Liver (tissue), 3 donors: ENCODE measurements at regions not wholly inside any gene's neighbourhood (a gene's known extent, or its start where the extent isn't known, plus 50 kb on each side); places are given as distances from the start of the nearest gene placed in this dataset.

ENCODE experiments used
- EGR1 ChIP-seq, 2 donors: IDR thresholded peaks; 2 replicates each; pipeline ENCODE4 v1.6.1; 2016 to 2018; ENCODE audit warnings: antibody characterized with exemption in 2 of 2, low read depth in 2 of 2
- GABPA ChIP-seq, 2 donors: IDR thresholded peaks in 1 of 2; conservative IDR thresholded peaks in 1 of 2; 2 replicates each; pipeline ENCODE4 v1.6.1; 2016; ENCODE audit warnings: antibody characterized with exemption in 2 of 2, mild to moderate bottlenecking in 1 of 2, moderate library complexity in 1 of 2
- HNF4A ChIP-seq, 2 donors: conservative IDR thresholded peaks; 2 replicates each; pipeline ENCODE4 v1.6.1; 2016; ENCODE audit warnings: antibody characterized with exemption in 2 of 2, mild to moderate bottlenecking in 2 of 2
- JUND ChIP-seq, 2 donors: IDR thresholded peaks; 2 replicates each; pipeline ENCODE4 v1.6.1; 2016; ENCODE audit warnings: antibody characterized with exemption in 2 of 2
- MAX ChIP-seq: IDR thresholded peaks from 2 replicates; pipeline ENCODE4 v1.6.1; 2016; ENCODE audit warnings: antibody characterized with exemption
- NR2F2 ChIP-seq: IDR thresholded peaks from 2 replicates; pipeline ENCODE4 v1.6.1; 2016; ENCODE audit warnings: antibody characterized with exemption
- RAD21 ChIP-seq, 2 donors: IDR thresholded peaks; 2 replicates each; pipeline ENCODE4 v1.6.1; 2016; ENCODE audit warnings: antibody characterized with exemption in 2 of 2, mild to moderate bottlenecking in 2 of 2
- REST ChIP-seq: IDR thresholded peaks from 2 replicates; pipeline ENCODE4 v1.6.1; 2016; ENCODE audit warnings: antibody characterized with exemption, mild to moderate bottlenecking
- SP1 ChIP-seq: IDR thresholded peaks from 2 replicates; pipeline ENCODE4 v1.6.1; 2018; ENCODE audit warnings: antibody characterized with exemption, mild to moderate bottlenecking
- TAF1 ChIP-seq: conservative IDR thresholded peaks from 2 replicates; pipeline ENCODE4 v1.6.1; 2016; ENCODE audit warnings: antibody characterized with exemption, mild to moderate bottlenecking
- YY1 ChIP-seq: IDR thresholded peaks from 2 replicates; pipeline ENCODE4 v1.6.1; 2016; ENCODE audit warnings: antibody characterized with exemption, mild to moderate bottlenecking
- TF ChIP-seq, protein P1 (sequence below): fragments of 150-350 bp; IDR thresholded peaks from 2 replicates; pipeline ENCODE4 v1.5.1; 2017; ENCODE audit warnings: improper control_type of control experiment, low read depth, low read length; ENCODE audit not compliant: missing input control
- TF ChIP-seq, protein P2 (sequence below): IDR thresholded peaks from 2 replicates; pipeline ENCODE4 v1.6.1; 2016; ENCODE audit warnings: antibody characterized with exemption
- donor health status: healthy.
- donor health status: healthy.

DNA sequence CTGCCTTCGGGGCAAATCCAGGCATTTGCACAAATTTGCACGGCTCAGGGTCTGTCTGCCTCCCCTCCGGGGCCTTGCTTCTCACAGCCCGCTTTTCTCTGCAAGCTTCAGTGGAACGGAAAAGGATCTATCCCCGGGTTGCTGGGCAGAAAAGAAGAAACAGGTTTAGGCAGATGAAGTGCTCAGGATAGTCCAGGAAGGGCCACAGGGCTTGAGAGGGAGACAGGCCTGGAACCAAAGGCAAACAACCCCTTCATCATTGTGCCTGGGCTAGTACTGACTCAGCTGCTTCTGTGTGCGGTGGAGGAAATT lies 347.8 kb upstream of the TNP1 start:
- TF ChIP-seq, protein P1, sequence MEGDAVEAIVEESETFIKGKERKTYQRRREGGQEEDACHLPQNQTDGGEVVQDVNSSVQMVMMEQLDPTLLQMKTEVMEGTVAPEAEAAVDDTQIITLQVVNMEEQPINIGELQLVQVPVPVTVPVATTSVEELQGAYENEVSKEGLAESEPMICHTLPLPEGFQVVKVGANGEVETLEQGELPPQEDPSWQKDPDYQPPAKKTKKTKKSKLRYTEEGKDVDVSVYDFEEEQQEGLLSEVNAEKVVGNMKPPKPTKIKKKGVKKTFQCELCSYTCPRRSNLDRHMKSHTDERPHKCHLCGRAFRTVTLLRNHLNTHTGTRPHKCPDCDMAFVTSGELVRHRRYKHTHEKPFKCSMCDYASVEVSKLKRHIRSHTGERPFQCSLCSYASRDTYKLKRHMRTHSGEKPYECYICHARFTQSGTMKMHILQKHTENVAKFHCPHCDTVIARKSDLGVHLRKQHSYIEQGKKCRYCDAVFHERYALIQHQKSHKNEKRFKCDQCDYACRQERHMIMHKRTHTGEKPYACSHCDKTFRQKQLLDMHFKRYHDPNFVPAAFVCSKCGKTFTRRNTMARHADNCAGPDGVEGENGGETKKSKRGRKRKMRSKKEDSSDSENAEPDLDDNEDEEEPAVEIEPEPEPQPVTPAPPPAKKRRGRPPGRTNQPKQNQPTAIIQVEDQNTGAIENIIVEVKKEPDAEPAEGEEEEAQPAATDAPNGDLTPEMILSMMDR: no peak
- TF ChIP-seq EGR1 (IDR thresholded peaks at IDR 0.05; ENCODE audit: low read depth in 2 of 2) (no peak), JUND (IDR thresholded peaks at IDR 0.05) (no peak), HNF4A (conservative IDR thresholded peaks at IDR 0.05) (no peak), SP1 (no peak), GABPA (IDR thresholded peaks at IDR 0.05 in 1 of 2, conservative IDR thresholded peaks at IDR 0.05 in 1 of 2) (no peak), MAX (no peak), TAF1 (no peak), YY1 (no peak), RAD21 (IDR thresholded peaks at IDR 0.05) (no peak), REST (no peak), NR2F2 (no peak)
- TF ChIP-seq, protein P2, sequence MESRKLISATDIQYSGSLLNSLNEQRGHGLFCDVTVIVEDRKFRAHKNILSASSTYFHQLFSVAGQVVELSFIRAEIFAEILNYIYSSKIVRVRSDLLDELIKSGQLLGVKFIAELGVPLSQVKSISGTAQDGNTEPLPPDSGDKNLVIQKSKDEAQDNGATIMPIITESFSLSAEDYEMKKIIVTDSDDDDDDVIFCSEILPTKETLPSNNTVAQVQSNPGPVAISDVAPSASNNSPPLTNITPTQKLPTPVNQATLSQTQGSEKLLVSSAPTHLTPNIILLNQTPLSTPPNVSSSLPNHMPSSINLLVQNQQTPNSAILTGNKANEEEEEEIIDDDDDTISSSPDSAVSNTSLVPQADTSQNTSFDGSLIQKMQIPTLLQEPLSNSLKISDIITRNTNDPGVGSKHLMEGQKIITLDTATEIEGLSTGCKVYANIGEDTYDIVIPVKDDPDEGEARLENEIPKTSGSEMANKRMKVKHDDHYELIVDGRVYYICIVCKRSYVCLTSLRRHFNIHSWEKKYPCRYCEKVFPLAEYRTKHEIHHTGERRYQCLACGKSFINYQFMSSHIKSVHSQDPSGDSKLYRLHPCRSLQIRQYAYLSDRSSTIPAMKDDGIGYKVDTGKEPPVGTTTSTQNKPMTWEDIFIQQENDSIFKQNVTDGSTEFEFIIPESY: no peak
